GM19238 (cell line): ENCODE measurements at regions not wholly inside any gene's neighbourhood (a gene's known extent, or its start where the extent isn't known, plus 50 kb on each side); places are given as distances from the start of the nearest gene placed in this dataset.

ENCODE experiments used
- DNase-seq: peaks from one replicate; pipeline ENCODE4 v3.0.0; 2011; ENCODE audit warnings: low spot score; ENCODE audit not compliant: insufficient read length

DNA sequence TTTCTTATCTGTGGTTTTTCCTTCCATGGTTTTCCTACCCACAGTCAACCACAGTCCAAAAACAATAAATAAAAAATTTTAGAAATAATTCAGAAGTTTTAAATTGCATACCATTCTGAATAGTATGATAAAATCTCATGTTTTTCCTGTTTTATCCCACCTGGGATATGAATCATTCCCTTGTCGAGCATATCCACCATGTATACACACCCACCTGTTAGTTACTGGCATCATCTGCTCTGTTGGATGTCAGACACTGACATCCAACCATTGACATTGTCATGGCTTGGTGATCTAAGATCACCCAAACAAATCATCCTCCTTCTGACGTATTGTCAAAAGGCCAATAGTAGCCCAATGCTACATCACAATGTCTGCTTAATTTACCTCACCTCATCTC, 749.8 kb downstream of the TNS3 start:
- DNase-seq, result no peak

DNA sequence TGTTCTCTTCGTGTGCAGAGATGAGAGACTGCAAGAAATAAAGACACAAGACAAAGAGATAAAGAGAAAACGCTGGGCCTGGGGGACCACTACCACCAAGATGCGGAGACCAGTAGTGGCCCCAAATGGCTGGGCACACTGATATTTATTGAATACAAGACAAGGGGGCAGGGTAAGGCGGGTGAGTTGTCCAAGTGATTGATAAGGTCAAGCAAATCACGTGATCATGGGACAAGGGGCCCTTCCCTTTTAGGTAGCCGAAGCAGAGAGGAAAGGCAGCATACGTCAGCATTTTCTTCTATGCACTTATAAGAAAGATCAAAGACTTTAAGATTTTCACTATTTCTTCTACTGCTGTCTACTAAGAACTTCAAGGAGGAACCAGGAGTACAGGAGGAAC, 762.1 kb downstream of the TNS3 start:
- no peak for DNase-seq

DNA sequence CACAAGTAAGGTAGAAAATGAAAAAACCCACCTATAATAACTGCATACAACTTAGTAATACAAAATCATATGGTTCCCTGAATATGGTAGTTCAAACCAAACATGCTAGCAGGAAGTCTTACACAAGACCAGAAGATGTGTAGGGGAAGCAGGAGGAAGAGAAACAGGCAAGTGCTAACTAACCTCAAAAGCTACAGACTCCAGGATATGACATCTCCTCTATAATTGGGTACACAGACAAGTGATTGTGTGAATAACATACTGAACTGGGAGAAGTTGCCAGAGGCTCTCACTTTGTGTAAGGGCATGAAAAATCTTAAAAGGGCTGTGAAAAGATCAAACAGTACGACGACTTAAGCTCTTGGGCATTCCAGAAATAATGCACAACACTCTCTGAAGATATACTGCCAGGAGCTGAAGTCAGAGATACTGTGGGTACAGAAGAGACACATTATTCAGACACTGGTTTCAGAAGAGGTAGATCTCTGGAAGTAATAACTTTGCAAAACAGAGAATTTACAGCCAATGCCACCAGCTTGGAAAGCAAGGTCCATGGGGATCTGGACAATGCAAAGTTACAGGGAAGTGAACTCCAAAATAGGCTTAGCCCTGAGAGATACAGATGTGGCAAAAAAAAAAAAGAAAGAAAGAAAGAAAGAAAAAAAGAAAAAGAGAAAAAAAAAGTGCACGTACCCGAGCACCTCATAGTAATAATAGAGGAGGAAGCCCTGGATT, 767.2 kb downstream of the TNS3 start:
- DNase-seq, result no peak

DNA sequence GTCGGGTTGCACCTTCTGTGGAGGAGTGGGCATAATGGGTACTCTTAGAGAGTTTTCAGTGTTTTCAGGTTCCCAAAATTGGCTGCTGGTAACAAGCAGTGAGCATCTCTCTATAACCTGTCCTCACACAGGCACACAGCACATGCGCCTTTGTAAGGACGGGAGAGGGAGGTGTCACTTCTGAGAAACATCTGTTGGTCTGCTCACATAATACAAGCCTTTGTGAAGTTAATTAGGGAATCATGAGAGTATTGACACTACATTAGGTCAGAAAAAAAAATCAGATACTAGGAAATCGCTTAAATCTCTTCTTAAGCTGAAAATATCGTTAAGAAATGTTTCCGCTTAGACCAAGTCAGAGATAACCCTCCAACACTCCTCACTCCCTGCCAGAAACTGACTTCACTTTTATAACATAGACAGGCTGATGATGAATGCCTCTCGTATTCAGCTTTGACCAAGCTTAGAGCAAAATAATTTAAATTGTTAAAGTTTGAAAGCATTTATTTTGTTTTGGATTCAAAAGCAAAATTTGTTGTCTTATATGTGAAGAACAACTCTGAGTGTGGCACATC, 769.7 kb downstream of the TNS3 start:
- no peak for DNase-seq

DNA sequence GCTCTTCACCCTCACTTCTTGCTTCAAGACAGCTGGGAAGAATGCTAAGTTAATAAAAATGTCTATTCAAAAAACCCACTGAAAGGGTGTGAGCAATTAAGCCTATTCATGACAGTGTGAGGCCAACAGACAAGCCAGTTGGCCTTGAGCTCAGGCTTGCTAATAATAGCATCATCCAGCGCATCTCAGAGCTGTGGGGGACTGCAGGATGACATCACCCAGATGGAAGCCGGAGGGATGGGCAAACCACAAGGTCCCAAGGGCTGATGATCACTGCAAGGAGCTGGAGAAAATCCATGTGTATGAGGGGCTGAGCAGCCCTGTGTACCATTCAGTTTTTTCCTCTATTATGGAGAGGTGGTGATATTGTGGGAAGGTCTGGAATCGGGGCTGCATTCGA, 770.4 kb downstream of the TNS3 start:
- no peak for DNase-seq

DNA sequence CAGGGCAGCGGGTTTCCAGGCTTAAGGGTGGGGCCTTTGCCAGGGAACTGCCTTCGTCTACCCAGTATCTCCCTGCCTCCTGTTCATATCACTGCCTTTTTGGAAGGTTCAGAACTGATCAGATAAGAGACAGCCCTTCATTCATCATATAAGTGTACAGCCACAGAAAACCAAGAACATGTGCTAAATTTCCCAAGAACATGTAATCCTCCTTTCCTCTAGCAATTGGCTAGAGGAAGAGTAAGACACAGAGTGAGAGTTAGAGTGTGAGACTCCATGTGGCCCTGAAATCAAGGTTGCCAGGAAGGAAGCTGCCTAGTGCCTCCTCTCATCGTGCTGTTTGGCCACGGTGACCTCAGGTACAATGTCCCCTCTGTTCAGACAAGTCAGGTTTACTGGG, 770.9 kb downstream of the TNS3 start:
- DNase-seq, result no peak

DNA sequence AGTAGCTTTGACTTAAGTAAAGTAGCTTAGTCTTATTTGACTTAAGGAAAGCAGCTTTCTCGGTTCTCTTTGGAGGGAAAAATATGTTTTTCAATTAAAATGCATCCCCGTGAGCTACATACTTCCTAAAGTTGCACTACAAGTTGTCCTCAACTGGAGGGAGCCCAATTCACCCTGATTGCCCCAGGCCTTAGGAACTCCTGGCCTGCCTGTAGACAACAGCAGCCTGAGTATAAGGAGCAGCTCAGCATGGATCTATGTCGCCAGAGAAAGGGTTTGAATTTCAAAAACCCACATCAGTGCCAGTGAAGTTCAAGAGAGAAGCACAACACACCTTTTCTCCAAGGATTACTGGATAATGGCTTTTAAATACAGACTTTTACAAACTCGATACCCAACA, 772.0 kb downstream of the TNS3 start:
- no peak for DNase-seq

DNA sequence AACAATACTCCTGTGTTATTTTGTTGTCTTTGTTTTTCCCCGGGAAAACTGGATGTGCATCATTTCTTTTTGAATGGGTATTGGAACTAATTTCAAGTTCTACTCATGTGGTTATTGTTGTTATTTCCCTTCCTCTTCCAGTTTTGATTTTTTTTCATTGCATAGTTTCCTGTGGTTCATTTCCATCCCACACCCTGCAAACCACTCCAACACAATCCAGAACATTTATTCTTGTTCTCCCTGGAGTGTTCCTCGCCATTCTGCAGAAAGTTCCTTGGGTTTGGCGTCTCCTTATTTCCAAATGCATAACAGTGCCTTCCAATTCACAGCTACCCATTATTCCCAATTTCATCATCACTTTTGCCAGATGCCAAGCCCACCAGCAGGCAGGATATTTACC, 775.1 kb downstream of the TNS3 start:
- no peak for DNase-seq

DNA sequence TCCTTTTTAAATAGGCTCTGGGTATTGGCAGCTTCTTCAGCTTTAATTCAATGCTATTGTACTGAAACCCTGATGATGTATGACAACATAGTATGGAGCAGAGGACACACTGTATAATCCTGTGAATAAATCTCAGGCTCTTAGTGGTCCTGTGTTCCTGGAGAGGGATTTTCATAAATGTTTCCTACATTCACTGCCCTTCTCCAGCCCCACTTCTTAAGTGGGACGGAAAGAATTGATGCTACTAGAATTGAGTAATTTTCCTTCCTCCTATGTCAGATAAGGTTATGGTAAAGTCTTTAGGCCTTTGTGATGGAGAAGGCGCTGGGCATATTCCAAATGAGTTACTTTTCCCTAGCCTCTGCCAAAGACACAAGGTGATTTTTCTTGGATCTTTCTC, 779.4 kb downstream of the TNS3 start:
- no peak for DNase-seq

DNA sequence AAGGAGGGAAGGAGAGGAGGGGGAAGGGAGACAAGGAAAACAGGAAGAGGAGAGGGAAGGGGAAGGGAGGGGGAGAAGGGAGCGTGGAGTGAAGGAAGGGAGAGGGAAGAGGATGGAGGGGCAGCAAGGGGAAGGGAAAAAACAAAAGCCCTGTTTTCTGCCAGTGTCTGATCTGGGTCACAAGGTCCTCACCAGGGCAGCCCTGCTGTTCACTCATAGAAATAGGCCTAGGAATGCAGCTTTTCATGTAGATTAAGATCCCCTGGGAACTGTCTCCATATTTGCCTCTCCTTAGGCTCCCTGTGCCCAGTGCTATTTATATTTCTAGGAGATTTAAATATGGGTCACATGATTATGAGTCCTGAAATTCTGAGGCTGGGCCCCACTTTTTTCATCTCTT, 790.7 kb downstream of the TNS3 start:
- DNase-seq, result no peak

DNA sequence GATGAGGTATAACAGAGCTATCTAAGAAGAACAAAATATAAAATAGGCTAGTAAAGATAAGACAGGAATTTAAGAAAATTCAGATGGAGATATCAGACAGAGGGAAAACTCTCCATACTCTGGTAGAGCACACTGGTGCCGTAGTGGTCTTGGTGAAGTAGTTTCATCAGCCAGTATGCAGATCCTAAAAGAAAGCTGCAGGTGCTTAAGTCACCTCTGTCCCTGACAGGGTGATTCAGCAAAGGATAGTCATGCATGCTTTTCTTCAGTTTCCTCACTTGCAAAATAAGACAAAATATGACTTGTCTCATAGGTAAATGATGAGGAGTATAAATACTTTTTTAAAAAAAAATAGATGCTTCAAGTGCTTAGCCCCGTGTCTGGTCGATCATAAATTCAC, 794.9 kb downstream of the TNS3 start:
- no peak for DNase-seq

DNA sequence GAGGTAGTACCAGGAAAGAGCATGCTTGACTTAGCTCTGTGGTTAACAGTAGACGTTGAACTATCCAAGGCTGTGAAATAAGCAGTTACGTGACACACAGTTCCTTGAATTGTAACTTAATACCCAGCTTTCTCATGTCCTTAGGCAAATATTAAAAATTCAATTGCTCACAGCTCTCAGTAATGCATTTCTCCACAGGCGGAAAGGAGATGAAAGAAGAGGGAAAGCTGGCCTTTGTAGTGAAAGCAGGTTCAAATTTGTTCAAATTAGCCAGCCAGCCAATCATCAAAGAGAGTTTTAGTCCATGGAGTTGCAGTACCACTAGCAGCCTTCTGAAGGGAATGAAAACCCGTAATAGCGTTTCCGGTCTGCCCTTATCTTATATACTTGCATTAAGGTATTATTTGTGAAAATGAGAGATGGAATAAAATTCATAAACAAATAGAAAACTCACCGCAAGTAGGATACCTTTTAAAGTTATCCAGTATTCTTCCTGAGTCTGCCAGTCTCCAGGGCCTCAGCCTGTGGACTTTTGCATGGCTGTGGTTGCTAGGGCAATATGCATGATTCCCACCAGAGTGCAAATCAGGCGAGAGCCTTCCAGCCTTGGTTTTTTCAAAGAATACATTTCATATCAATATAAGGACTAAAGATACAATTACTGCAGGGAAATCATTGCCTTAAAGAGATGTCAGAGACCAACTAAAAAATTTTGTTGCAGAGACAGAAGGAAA, 795.5 kb downstream of the TNS3 start:
- no peak for DNase-seq

DNA sequence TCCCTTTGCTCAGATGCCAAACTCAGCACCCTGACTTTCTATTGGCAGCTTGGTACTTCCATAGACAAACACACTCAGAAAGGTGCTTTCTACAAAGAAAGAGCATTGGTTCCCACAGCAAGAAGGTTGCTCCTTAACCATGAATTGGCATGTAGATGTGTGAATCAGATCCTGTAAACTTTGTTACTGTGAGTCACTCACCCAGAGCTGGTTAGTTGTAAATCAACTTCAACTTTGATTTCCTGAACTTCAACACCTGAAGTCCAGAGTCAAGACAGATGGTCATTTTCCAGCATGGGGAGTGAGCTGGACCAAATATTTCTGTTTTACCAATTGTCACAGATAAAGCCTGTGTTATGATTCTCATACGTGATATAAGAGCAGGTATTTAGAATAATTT, 797.2 kb downstream of the TNS3 start:
- no peak for DNase-seq

DNA sequence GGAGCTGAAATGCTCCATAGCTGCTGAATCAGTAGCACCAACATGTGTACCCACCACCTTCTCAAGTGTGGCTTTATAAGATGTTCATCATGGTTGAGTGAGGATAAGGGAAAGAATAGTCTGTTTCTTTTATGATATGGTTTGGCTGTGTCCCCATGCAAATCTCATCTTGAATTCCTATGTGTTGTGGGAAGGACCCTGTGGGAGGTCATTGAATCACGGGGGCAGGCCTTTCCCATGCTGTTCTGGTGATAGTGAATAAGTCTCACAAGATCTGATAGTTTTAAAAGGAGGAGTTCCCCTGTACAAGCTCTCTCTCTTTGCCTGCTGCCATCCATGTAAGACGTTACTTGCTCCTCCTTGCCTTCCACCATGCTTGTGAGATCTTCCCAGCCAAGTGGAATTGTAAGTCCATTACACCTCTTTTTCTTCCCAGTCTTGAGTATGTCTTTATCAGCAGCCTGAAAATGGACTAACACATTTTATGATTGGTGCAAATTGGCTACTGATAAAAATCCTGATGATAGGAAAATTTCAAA, 799.9 kb downstream of the TNS3 start:
- DNase-seq, result no peak

DNA sequence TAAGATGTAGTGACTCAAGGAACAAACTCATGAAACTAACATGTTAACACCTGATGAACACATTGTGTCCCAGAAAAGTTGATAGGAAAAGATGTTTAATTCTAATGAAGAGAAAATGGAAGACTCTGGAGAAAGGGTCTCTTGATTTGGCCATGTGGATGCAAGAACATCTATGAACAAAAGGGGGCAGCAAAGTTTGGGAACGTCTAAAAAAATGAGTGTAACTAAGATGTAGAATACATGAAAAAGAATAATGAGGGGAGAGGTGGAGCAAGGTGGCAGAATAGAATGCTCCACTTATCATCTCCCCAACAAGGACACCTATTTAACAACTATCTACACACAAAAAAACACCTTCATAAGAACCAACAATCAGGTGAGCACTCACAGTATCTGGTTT, 805.1 kb downstream of the TNS3 start:
- no peak for DNase-seq

DNA sequence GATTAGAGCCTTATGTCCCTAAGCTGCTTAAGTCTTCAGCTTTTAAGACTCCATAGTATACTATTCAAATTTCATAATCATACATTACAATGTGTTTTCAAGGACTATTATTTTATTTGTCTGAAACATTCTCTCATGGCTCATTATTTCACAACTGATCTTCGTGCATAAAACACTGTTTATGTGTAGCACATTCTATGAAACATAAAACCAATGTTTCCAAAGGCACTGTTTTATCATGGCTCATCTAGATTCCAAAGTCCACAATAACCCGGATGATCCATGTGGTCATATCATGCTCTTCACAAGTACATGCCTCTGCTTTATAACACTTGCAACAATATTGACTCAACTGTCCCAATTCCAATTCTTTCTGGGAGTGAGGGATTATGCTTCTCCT, 806.1 kb downstream of the TNS3 start:
- DNase-seq, result no peak

DNA sequence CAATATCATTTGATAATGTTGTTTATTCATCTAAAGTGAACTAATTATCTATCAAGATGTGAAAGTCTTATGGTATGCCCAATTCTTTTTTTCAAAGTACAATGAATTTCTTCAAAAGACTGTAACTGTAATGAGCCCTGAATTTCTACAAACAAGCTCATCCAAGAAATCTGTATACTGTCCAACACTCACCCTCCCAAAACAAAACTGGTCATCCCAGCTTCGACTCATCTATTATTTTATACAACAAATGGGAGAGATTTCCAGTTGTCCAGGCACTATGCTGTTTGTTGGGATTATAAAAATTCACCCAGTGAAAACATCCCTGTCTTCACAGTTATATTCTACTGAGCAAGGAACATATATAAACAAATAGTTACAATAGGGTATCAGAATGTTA, 806.9 kb downstream of the TNS3 start:
- no peak for DNase-seq

DNA sequence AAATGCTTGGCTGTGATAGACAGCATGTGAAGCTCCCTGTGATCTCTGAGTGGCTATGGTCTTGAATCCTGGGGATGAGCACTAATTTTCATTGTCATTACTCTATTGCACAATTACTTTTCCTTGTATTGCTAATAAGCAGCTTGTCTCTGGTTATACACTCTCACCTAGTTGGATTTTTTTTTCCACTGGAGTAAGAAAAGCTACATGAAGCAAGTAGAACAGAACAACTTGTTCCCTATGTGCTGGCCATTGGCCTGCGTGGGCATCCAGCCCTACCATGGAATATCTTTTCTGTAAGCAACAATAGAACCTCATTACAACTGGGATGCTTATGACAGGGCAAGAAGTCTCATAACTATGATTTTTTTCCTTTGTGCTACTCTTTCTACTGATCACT, 807.4 kb downstream of the TNS3 start:
- no peak for DNase-seq

DNA sequence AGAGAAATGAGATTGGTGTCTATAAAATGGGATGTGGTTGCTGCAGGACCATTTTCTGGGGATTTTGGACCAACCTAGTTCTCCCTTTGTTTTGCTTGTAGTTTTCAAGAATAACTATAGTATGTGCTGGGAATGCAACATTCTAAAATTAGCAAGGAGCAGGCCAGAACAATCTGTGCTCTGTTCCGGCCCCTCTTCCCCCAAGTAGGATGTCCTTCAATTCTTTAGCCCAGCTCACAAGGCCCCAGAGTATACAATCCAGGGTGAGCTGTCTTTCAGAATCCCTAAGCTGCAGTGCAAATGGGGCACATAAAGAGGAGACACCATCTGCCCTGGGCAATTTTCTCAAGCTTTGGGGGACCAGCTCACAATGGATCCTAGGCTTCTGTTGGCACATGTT, 809.1 kb downstream of the TNS3 start:
- no peak for DNase-seq

DNA sequence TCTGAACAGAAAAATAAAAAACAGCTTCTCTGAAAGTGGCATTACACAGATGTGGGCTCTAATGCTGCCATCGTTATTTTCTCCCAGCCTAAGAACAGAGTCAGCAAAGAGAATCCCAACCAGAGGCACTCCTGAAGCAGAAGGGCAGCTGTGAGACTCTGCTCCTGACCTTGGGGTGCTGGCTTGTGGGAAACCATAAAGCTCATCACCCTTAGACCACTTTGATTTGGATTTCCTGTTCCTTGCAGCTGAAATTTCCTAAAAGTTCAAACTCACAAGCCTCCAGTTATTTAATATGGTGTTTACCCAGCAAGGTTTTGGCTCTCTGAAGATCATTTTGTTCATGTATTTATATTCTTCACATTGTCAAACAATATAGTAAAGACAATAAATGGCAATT, 814.8 kb downstream of the TNS3 start:
- DNase-seq, result no peak

DNA sequence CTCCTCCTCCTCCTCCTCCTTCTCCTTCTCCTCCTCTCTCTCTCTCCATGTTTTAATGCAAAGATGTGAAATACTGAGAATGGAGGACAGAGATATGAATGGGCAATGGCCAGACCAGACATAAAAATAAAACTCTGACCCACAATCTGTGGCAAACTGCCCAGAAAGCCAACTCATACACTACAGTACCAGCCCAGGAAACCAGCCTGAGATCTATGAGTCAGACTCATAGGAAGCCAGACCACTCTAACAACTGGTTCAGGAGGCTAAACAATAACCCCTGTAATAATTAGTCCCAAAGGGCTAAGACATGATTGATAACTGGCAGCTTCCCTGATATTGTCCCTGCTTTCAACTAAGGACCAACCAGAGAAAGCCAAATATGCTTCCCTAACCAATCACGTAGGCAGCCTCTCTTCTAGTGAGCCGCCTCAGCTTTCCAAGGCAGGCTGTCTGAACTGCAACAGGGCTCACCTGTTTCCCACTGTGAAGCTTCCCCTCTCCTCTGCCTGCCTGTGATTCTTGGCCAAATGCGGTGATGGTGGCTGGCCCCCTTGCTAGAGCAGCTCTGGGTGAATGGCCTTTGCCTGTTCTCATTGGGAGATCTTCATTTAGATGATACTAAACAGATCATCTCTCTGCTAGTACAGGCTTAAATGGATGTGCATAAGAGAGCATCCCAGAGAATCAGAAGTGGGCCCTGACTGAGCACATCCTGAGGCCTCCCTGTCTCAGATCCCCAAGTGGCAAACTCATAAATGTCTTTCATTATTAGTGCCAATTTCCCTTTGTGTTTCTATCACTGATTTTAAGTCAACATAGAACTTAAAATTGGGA, 817.6 kb downstream of the TNS3 start:
- DNase-seq, result no peak

DNA sequence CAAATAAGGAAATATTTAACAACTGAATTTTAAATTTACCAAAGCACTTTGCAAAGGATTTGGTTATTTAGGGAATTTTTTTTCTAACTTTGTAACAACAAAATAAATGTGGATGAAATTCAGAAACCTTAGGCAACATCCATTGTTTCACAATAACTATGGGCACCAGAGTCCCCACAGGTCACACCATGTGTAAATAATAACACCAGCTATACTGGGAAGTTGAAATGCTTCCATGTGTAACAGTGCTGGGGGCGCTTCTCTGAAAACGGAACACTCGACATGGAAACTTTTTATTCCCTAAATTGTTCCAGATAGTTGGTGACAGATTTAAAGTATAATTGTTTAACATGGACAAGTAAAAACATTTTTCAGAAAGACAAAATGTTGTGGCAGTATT, 818.6 kb downstream of the TNS3 start:
- DNase-seq, result no peak
